ENCODE measurements at regions not wholly inside any gene's neighbourhood (a gene's known extent, or its start where the extent isn't known, plus 50 kb on each side); places are given as distances from the start of the nearest gene placed in this dataset.
A peak's percentile ranks its signal among the peaks of the same experiment; 100 is the strongest.

- H3K4me3 Mint-ChIP-seq (ENCODE audit: low read depth, unreplicated experiment) = no peak overlapping the region
- H3K27me3 Mint-ChIP-seq (ENCODE audit: unreplicated experiment) = peaks cover 35% of the 10 kb centered on the region
- no TSS peak for BruUV-seq (replicated peaks)
- CTCF ChIA-PET = no interaction called here
- DNase-seq = no peak
- no peaks in the 10 kb centered on the region for H3K9me3 Mint-ChIP-seq (ENCODE audit: low read depth, unreplicated experiment)
- intact Hi-C loops (cut with micrococcal nuclease; ENCODE audit: unreplicated experiment) = loop anchor here (10.0 kb wide), 1 partner anchor 127 kb away; no protein-coding TSS in a partner anchor
- H3K4me1 Mint-ChIP-seq (ENCODE audit: low read depth, unreplicated experiment) = peaks cover 11% of the 10 kb centered on the region
- no peak for TF ChIP-seq CTCF (IDR thresholded peaks at IDR 0.05; ENCODE audit: unreplicated experiment)
- no peaks in the 10 kb centered on the region for H3K36me3 Mint-ChIP-seq (ENCODE audit: insufficient read depth, unreplicated experiment)
- no peak overlapping the region for H3K27ac Mint-ChIP-seq (ENCODE audit: unreplicated experiment)
Observed at GRCh38 chr4:31081366-31081765, 361.2 kb downstream of the PCDH7 start.

GRCh38 chr4:31083456-31083855 lies 363.3 kb downstream of the PCDH7 start:
- peaks cover 31% of the 10 kb centered on the region for H3K27me3 Mint-ChIP-seq (ENCODE audit: unreplicated experiment)
- peaks cover 11% of the 10 kb centered on the region for H3K4me1 Mint-ChIP-seq (ENCODE audit: low read depth, unreplicated experiment)
- H3K27ac Mint-ChIP-seq (ENCODE audit: unreplicated experiment) = no peak overlapping the region
- TF ChIP-seq CTCF (IDR thresholded peaks at IDR 0.05; ENCODE audit: unreplicated experiment) = no peak
- no TSS peak for BruUV-seq (replicated peaks)
- no peaks in the 10 kb centered on the region for H3K9me3 Mint-ChIP-seq (ENCODE audit: low read depth, unreplicated experiment)
- no peaks in the 10 kb centered on the region for H3K36me3 Mint-ChIP-seq (ENCODE audit: insufficient read depth, unreplicated experiment)
- H3K4me3 Mint-ChIP-seq (ENCODE audit: low read depth, unreplicated experiment) = no peak overlapping the region
- no peak for DNase-seq
- intact Hi-C loops (cut with micrococcal nuclease; ENCODE audit: unreplicated experiment) = loop anchor here (10.0 kb wide), 1 partner anchor 129 kb away; no protein-coding TSS in a partner anchor
- CTCF ChIA-PET = interaction anchor here (0.6 kb wide), 1 partner anchor 522 kb away, joined by 3 read pairs; no protein-coding TSS in a partner anchor

DNA sequence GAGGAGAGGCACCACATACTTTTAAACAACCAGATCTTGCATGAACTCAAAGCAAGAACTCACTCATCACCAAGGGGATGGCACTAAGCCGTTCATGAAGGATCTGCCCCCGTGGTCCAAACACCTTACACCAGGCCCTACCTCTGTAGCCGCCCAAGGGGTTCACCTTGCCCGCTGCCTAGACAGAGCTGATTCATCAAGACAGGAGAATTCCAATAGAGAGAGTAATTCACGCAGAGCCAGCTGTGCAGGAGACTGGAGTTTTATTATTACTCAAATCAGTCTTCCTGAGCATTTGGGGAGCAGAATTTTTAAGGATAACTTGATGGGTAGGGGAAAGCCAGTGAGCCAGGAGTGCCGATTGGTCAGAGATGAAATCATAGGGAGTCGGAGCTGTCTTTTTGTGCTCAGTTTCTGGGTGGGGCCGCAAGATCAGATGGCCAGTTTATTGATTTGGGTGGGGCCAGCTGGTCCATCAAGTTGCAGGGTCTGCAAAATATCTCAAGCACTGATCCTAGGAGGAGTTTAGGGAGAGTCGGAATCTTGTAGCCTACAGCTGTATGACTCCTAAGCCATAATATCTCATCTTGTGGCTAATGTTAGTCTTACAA lies 364.7 kb downstream of the PCDH7 start:
- no peak for TF ChIP-seq CTCF (IDR thresholded peaks at IDR 0.05; ENCODE audit: unreplicated experiment)
- CTCF ChIA-PET = no interaction called here
- no peaks in the 10 kb centered on the region for H3K9me3 Mint-ChIP-seq (ENCODE audit: low read depth, unreplicated experiment)
- no peaks in the 10 kb centered on the region for H3K36me3 Mint-ChIP-seq (ENCODE audit: insufficient read depth, unreplicated experiment)
- no peak overlapping the region for H3K27ac Mint-ChIP-seq (ENCODE audit: unreplicated experiment)
- peaks cover 31% of the 10 kb centered on the region for H3K27me3 Mint-ChIP-seq (ENCODE audit: unreplicated experiment)
- peaks cover 11% of the 10 kb centered on the region for H3K4me1 Mint-ChIP-seq (ENCODE audit: low read depth, unreplicated experiment)
- H3K4me3 Mint-ChIP-seq (ENCODE audit: low read depth, unreplicated experiment) = no peak overlapping the region
- DNase-seq = peak; percentile 0
- no TSS peak for BruUV-seq (replicated peaks)
- intact Hi-C loops (cut with micrococcal nuclease; ENCODE audit: unreplicated experiment) = loop anchor here (10.0 kb wide), 1 partner anchor 130 kb away; no protein-coding TSS in a partner anchor

- intact Hi-C loops (cut with micrococcal nuclease; ENCODE audit: unreplicated experiment) = loop anchor here (10.0 kb wide), 1 partner anchor 131 kb away; no protein-coding TSS in a partner anchor
- H3K27ac Mint-ChIP-seq (ENCODE audit: unreplicated experiment) = no peak overlapping the region
- BruUV-seq (replicated peaks) = no TSS peak
- CTCF ChIA-PET = no interaction called here
- H3K4me3 Mint-ChIP-seq (ENCODE audit: low read depth, unreplicated experiment) = no peak overlapping the region
- peaks cover 31% of the 10 kb centered on the region for H3K27me3 Mint-ChIP-seq (ENCODE audit: unreplicated experiment)
- TF ChIP-seq CTCF (IDR thresholded peaks at IDR 0.05; ENCODE audit: unreplicated experiment) = no peak
- H3K4me1 Mint-ChIP-seq (ENCODE audit: low read depth, unreplicated experiment) = peaks cover 11% of the 10 kb centered on the region
- no peaks in the 10 kb centered on the region for H3K36me3 Mint-ChIP-seq (ENCODE audit: insufficient read depth, unreplicated experiment)
- no peak for DNase-seq
- H3K9me3 Mint-ChIP-seq (ENCODE audit: low read depth, unreplicated experiment) = no peaks in the 10 kb centered on the region
Observed at GRCh38 chr4:31085689-31086088, 365.5 kb downstream of the PCDH7 start.

Data from Calu3 (cell line).